ENCODE measurements at regions not wholly inside any gene's neighbourhood (a gene's known extent, or its start where the extent isn't known, plus 50 kb on each side); places are given as distances from the start of the nearest gene placed in this dataset.

DNA sequence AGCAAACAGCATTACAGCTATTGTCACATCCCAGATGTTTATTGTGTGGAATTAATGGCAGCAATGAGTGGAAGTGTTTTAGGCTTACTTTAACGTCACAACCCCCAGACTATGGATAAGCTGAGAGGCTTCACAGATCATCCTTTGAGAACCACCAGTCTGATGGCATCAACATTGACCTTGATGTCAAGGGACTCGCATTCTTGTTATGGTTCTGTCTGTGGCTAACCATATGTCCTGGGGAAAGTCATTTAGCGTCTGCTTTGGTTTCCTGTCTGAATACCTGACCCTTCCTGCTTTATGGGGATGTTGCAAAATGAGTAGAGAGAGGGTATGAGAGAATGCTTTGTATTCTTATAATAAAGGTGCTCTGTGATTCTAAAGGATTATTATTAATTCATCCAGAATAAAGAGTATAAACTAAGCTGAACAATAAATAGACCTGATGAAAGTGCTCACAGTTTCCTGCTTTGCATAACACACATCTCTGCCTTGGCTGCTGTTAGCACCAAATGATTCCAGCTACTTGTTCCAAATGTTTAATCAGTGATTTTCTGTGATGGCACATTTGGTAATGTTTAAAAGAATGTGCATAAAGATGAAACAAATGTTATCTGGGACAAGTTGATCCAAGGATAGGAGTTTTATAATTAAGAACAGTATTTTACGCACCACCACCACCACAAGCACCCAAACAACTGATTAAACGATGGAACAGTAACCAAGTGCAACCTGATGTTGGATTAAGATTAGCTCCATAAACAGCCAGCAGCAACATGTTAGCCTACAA is 116.9 kb upstream of the LRIG3 start:
- Histone ChIP-seq H3K23ac (ENCODE audit: low read depth, low read length) (0 out of 2 replicates have a peak overlapping the region, but pooled peaks have one; percentile 23), H3K36me3 (ENCODE audit: control insufficient read depth, insufficient read depth, low read length) (no peaks in the 10 kb centered on the region), H3K4me2 (ENCODE audit: low read depth, low read length) (no peak overlapping the region; the same call in 1 of the 2 replicates), H3K27me3 (ENCODE audit: control insufficient read depth, insufficient read depth, low read length) (no peaks in the 10 kb centered on the region), H2BK120ac (ENCODE audit: low read depth, low read length) (peak overlapping the region; percentile 60), H3K56ac (ENCODE audit: extremely low read depth, insufficient read depth, low read length) (no peak overlapping the region), H4K5ac (ENCODE audit: low read depth, low read length) (peak overlapping the region; percentile 67; the same call in 1 of the 2 replicates), H3K9me3 (ENCODE audit: control insufficient read depth, insufficient read depth, low read length) (no peaks in the 10 kb centered on the region), H3K9ac (ENCODE audit: low read depth, low read length) (no peak overlapping the region), H2BK20ac (ENCODE audit: low read depth, low read length) (peak overlapping the region; percentile 64), H3K27ac (ENCODE audit: insufficient read depth, low read length) (no peak overlapping the region), H4K91ac (ENCODE audit: insufficient read depth, low read depth, low read length) (no peak overlapping the region; the same call in 1 of the 2 replicates), H3K18ac (ENCODE audit: low read depth, low read length) (peak overlapping the region; percentile 69; the same call in 1 of the 2 replicates), H2BK15ac (ENCODE audit: low read depth, low read length) (peak overlapping the region; percentile 91), H4K8ac (ENCODE audit: low read depth in 2 of 2, low read length in 2 of 2) (peak overlapping the region in 1 of 2 experiments; percentile 42; a peak in 1 of 4 replicates), H3K4me3 (ENCODE audit: insufficient read depth, low read depth, low read length) (no peak overlapping the region), H4K20me1 (ENCODE audit: insufficient read depth, low read length) (no peaks in the 10 kb centered on the region; the same call in 1 of the 2 replicates), H2AK9ac (replicated peaks; ENCODE audit: low read depth, low read length, poor library complexity) (no peak overlapping the region), H3K4me1 (ENCODE audit: control insufficient read depth, insufficient read depth, low read length) (peaks cover 17% of the 10 kb centered on the region), H2AFZ (replicated peaks; ENCODE audit: low read length, poor library complexity) (peak overlapping the region; percentile 58), H3K4ac (ENCODE audit: low read depth, low read length) (peak overlapping the region; percentile 30; the same call in 1 of the 2 replicates), H3K79me1 (ENCODE audit: low read depth in 1 of 2, low read length in 2 of 2) (no peaks in the 10 kb centered on the region), H2AK5ac (ENCODE audit: low read depth, low read length) (peak overlapping the region; percentile 52), H3K14ac (replicated peaks; ENCODE audit: low read depth, low read length) (peak overlapping the region; percentile 58; the same call in 1 of the 2 replicates), H3K9me1 (ENCODE audit: insufficient read depth, low read length) (peaks cover 8% of the 10 kb centered on the region), H2BK5ac (ENCODE audit: low read depth, low read length, poor library complexity, severe bottlenecking) (no peak overlapping the region)
- no TSS peak for BruUV-seq (replicated peaks)
- WGBS, 2 experiments (ENCODE audit: extremely low coverage in 2 of 2, insufficient read length in 1 of 2): no CpG with 5 or more reads among the region's 5 CpGs
- intact Hi-C loops (cut with micrococcal nuclease): no loop called here
- in situ Hi-C loops (cut with MboI; ENCODE audit: low sequenced_read_pairs): no loop called here
- TF ChIP-seq RAD21 (IDR thresholded peaks at IDR 0.05; ENCODE audit: low read length) (no peak), CHD1 (IDR thresholded peaks at IDR 0.05; ENCODE audit: low read depth, low read length) (no peak), CEBPB (IDR thresholded peaks at IDR 0.05; ENCODE audit: low read depth, low read length) (peak; percentile 28; the same call in 1 of the 2 replicates)
- dilution Hi-C loops (cut with HindIII; ENCODE audit: low sequenced_read_pairs, unreplicated experiment): no loop called here
- peak; percentile 61 for DNase-seq
- POLR2A ChIA-PET (ENCODE audit: unreplicated experiment): no interaction called here
- ATAC-seq (ENCODE audit: low read depth): no peak
- CTCF ChIA-PET: interaction anchor here (0.7 kb wide), 1 partner anchor 8 kb away, joined by 3 read pairs; no protein-coding TSS in a partner anchor

Data from IMR-90 (cell line).